Activated T-cell treated with anti-CD3 and anti-CD28 coated beads for 1 hour (primary cell): ENCODE measurements at regions not wholly inside any gene's neighbourhood (a gene's known extent, or its start where the extent isn't known, plus 50 kb on each side); places are given as distances from the start of the nearest gene placed in this dataset.

Experiments
- DNase-seq: peaks from one replicate; pipeline ENCODE4 v3.0.0-alpha.2; 2020; ENCODE audit warnings: low read depth

GRCh38 chr3:103057003-103057402 lies 622.2 kb downstream of the ZPLD1 start:
- DNase-seq = no peak

GRCh38 chr3:103057487-103057886 lies 622.7 kb downstream of the ZPLD1 start:
- no peak for DNase-seq

GRCh38 chr3:103059432-103059831 lies 624.6 kb downstream of the ZPLD1 start:
- no peak for DNase-seq

- DNase-seq = no peak
Observed at GRCh38 chr3:103060242-103060641, 625.4 kb downstream of the ZPLD1 start.

GRCh38 chr3:103067963-103068362 lies 633.1 kb downstream of the ZPLD1 start:
- no peak for DNase-seq

- DNase-seq = no peak
Observed at GRCh38 chr3:103075282-103075681, 640.5 kb downstream of the ZPLD1 start.

GRCh38 chr3:103077910-103078309 lies 643.1 kb downstream of the ZPLD1 start:
- no peak for DNase-seq

- DNase-seq = no peak
Observed at GRCh38 chr3:103082501-103082900, 647.7 kb downstream of the ZPLD1 start.

- DNase-seq = no peak
Observed at GRCh38 chr3:103083848-103084631, 649.2 kb downstream of the ZPLD1 start.

GRCh38 chr3:103085465-103085864 lies 650.6 kb downstream of the ZPLD1 start:
- no peak for DNase-seq

GRCh38 chr3:103089758-103090157 lies 654.9 kb downstream of the ZPLD1 start:
- DNase-seq = no peak

- DNase-seq = no peak
Observed at GRCh38 chr3:103105206-103105605, 670.4 kb downstream of the ZPLD1 start.

GRCh38 chr3:103112273-103112672 lies 677.5 kb downstream of the ZPLD1 start:
- DNase-seq = no peak

- no peak for DNase-seq
Observed at GRCh38 chr3:103126115-103126514, 691.3 kb downstream of the ZPLD1 start.

GRCh38 chr3:103127098-103127630 lies 692.3 kb downstream of the ZPLD1 start:
- no peak for DNase-seq

- DNase-seq = no peak
Observed at GRCh38 chr3:103127737-103128136, 692.9 kb downstream of the ZPLD1 start.

- DNase-seq = no peak
Observed at GRCh38 chr3:103134023-103134724, 699.4 kb downstream of the ZPLD1 start.

GRCh38 chr3:103136621-103137020 lies 701.8 kb downstream of the ZPLD1 start:
- no peak for DNase-seq

GRCh38 chr3:103137830-103138229 lies 703.0 kb downstream of the ZPLD1 start:
- DNase-seq = no peak

- no peak for DNase-seq
Observed at GRCh38 chr3:103158183-103158582, 723.4 kb downstream of the ZPLD1 start.

- no peak for DNase-seq
Observed at GRCh38 chr3:103166890-103167289, 732.1 kb downstream of the ZPLD1 start.

- no peak for DNase-seq
Observed at GRCh38 chr3:103167850-103168249, 733.0 kb downstream of the ZPLD1 start.

GRCh38 chr3:103169289-103169688 lies 734.5 kb downstream of the ZPLD1 start:
- DNase-seq = no peak
